ENCODE measurements at regions not wholly inside any gene's neighbourhood (a gene's known extent, or its start where the extent isn't known, plus 50 kb on each side); places are given as distances from the start of the nearest gene placed in this dataset.

DNA sequence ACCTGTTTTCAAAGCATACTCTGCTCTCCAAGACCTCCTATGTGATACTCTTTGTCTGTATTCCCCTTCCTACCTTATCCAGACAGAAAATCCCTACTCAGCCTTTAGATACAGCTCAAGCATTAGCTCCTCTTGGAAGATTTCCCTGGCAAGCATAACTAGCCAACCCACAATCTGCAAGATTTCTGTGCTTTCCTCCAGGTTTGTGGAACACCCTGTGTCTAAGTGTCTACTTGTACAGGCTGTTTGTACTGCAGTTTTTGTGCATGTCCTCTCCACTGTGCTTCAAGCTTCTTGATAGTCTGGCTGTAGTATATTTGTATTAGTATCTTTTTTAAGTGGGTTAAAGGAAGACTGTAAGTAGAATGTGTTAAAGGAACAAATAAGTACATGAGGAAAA is 203.7 kb downstream of the RFC3 start:
- H3K36me3 ChIP-seq, result no peaks in the 10 kb centered on the region
- TF ChIP-seq, protein P1, sequence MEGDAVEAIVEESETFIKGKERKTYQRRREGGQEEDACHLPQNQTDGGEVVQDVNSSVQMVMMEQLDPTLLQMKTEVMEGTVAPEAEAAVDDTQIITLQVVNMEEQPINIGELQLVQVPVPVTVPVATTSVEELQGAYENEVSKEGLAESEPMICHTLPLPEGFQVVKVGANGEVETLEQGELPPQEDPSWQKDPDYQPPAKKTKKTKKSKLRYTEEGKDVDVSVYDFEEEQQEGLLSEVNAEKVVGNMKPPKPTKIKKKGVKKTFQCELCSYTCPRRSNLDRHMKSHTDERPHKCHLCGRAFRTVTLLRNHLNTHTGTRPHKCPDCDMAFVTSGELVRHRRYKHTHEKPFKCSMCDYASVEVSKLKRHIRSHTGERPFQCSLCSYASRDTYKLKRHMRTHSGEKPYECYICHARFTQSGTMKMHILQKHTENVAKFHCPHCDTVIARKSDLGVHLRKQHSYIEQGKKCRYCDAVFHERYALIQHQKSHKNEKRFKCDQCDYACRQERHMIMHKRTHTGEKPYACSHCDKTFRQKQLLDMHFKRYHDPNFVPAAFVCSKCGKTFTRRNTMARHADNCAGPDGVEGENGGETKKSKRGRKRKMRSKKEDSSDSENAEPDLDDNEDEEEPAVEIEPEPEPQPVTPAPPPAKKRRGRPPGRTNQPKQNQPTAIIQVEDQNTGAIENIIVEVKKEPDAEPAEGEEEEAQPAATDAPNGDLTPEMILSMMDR (IDR thresholded peaks at IDR 0.05), result no peak
- no peak for TF ChIP-seq POLR2A (IDR thresholded peaks at IDR 0.05)
- no peak overlapping the region for H3K27ac ChIP-seq
- no peaks in the 10 kb centered on the region for H3K9me3 ChIP-seq
- no peak for DNase-seq
- no peak overlapping the region for H3K4me3 ChIP-seq (replicated peaks in 1 of 3)
- no peaks in the 10 kb centered on the region for H3K4me1 ChIP-seq
- H3K27me3 ChIP-seq, result no peaks in the 10 kb centered on the region
- intact Hi-C loops (cut with DNase I), result no loop called here

DNA sequence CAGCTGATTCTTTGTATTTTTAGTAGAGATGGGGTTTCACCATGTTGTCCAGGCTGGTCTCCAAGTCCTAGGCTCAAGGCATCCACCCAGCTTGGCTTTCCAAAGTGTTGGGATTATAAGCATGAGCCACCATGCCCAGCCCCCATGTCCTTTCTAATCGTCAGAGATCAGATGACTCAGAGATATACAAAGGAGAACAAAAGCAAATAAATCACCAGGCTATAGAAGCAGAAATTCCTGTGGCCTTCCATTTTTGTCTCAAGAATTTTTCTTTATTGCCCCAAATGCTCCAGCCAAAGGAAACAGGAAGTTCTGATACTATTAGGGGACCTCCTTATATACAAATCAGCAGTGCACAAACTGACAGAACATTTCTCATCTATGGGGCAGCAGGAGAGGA is 207.8 kb downstream of the RFC3 start:
- 67 to 80% methylated on average over 1 of the region's 1 CpG for WGBS, 2 donors
- Histone ChIP-seq H3K9me3 (no peaks in the 10 kb centered on the region), H3K4me1 (no peaks in the 10 kb centered on the region), H3K36me3 (no peaks in the 10 kb centered on the region), H3K27ac (no peak overlapping the region), H3K27me3 (no peaks in the 10 kb centered on the region), H3K4me3 (replicated peaks in 1 of 3) (no peak overlapping the region)
- intact Hi-C loops (cut with DNase I), result no loop called here
- TF ChIP-seq, protein P1 (IDR thresholded peaks at IDR 0.05), result no peak
- no peak for TF ChIP-seq POLR2A (IDR thresholded peaks at IDR 0.05)
- DNase-seq, result no peak

DNA sequence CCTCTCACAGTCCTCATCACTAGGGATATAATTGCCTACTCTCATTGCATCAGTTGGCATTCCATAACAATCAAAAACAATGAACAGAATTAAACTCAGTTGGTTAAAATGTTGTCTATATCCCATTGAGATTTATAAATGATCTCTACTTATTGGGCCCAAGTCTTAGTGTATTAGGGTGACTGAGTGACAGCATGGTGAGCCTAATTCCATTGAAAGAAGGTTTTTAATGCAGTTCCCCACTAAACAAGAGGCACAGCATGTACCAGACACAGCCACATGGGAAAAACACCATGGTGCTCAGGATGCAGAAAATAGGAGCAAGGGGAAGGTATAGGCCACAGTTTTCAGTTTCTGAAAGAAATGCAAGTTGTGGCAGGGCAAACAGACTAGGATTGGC is 208.4 kb downstream of the RFC3 start:
- Histone ChIP-seq H3K4me3 (replicated peaks in 1 of 3) (no peak overlapping the region), H3K36me3 (no peaks in the 10 kb centered on the region), H3K4me1 (no peaks in the 10 kb centered on the region), H3K27me3 (no peaks in the 10 kb centered on the region), H3K27ac (no peak overlapping the region), H3K9me3 (no peaks in the 10 kb centered on the region)
- no peak for TF ChIP-seq POLR2A (IDR thresholded peaks at IDR 0.05)
- TF ChIP-seq, protein P1 (IDR thresholded peaks at IDR 0.05), result no peak
- DNase-seq, result no peak
- intact Hi-C loops (cut with DNase I), result no loop called here

DNA sequence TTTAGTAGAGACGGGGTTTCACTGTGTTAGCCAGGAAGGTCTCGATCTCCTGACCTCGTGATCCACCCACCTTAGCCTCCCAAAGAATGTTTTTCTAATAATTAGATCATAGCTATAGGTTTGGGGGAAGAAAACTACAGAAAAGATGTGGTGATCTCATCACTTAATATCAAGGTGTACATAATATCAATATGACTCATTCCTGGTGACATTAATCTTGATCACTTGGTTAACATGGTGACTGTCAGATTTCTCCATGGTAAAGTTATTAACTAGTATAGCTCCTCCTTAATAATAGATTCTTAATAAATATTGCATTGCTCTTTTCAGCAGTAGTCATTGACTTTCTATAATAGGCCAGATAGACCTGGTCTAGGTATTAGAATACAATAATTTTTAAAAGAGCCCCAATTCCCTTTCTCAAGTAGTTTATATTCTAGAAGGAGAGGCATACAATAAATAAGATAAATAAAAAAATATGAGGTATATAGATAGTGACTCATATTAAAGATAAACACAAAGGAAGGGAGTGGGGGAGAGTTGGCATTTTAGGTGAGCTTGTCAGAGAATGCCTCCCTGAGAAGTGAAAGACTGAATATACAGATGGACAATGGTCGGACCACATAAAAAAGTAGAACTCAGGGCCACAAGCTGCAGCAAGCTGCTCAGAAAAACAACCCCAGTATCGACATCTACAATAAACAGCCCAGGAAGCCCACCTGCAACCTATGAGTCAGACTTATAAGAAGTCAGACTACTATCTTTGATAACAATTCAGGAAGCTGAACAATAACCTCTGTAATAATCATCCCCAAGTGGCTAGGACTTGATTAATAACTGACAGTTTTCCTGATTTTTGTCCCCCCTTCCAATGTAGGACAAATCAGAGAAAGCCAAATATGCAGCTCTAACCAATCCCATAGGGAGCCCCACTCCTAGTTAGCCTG is 210.8 kb downstream of the RFC3 start:
- Histone ChIP-seq H3K4me1 (no peaks in the 10 kb centered on the region), H3K27me3 (no peaks in the 10 kb centered on the region), H3K4me3 (replicated peaks in 1 of 3) (no peak overlapping the region), H3K9me3 (no peaks in the 10 kb centered on the region), H3K27ac (no peak overlapping the region), H3K36me3 (no peaks in the 10 kb centered on the region)
- intact Hi-C loops (cut with DNase I), result no loop called here
- 95 to 96% methylated on average over 5 of the region's 5 CpGs for WGBS, 2 donors
- DNase-seq, result no peak
- TF ChIP-seq POLR2A (IDR thresholded peaks at IDR 0.05), result no peak
- TF ChIP-seq, protein P1 (IDR thresholded peaks at IDR 0.05), result no peak

DNA sequence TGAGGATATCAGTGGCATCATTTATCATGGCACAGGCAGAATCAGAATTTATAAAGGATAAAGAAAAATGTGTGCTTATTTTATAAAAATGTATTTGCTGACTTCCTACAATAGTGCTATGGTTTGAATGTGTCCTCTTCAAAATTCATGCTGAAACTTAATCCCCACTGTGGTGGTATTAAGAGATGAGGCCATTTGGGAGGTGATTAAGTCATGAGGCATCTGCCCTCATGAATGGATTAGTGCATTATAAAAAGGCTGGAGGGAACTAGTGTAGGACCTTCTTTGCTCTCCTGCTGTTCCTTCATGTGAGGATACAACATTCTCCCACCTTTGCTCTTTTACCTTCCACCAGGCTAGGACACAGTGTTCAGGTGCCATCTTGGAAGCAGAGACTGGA is 212.8 kb downstream of the RFC3 start:
- no peak for DNase-seq
- H3K9me3 ChIP-seq, result no peaks in the 10 kb centered on the region
- no peak for TF ChIP-seq POLR2A (IDR thresholded peaks at IDR 0.05)
- TF ChIP-seq, protein P1 (IDR thresholded peaks at IDR 0.05), result no peak
- H3K27me3 ChIP-seq, result no peaks in the 10 kb centered on the region
- H3K4me1 ChIP-seq, result no peaks in the 10 kb centered on the region
- H3K36me3 ChIP-seq, result no peaks in the 10 kb centered on the region
- intact Hi-C loops (cut with DNase I), result no loop called here
- no peak overlapping the region for H3K4me3 ChIP-seq (replicated peaks in 1 of 3)
- H3K27ac ChIP-seq, result no peak overlapping the region

Data from thyroid gland (tissue), 4 donors.